ENCODE measurements at regions not wholly inside any gene's neighbourhood (a gene's known extent, or its start where the extent isn't known, plus 50 kb on each side); places are given as distances from the start of the nearest gene placed in this dataset.

DNA sequence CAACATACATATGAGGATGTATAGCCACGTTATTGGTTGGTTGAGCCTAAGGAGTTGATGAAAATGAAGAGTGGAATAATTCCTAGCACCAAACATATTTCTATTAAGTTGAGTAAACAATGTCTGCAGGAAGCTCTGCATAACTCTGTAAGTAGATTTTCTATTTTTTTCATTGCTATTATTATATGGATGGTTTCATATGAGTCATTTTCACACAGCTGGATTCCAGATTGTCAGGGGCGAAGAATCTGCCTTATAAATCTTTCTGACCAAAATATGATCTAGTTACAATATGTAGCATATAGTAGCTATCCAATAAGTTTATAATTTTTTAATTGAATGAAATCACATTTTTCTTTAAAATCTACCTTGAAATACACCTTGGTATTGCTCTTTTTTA, 468.0 kb upstream of the PKDCC start:
- DNase-seq (ENCODE audit: low read depth): no peak

GRCh38 chr2:41580806-41581205, 467.0 kb upstream of the PKDCC start:
- no peak for DNase-seq (ENCODE audit: low read depth)

- DNase-seq (ENCODE audit: low read depth): peak; percentile 3
Observed at GRCh38 chr2:41595240-41595639, 452.6 kb upstream of the PKDCC start.

- no peak for DNase-seq (ENCODE audit: low read depth)
Observed at GRCh38 chr2:41597680-41598079, 450.1 kb upstream of the PKDCC start.

GRCh38 chr2:41598161-41598894, 449.5 kb upstream of the PKDCC start:
- DNase-seq (ENCODE audit: low read depth): no peak

- no peak for DNase-seq (ENCODE audit: low read depth)
Observed at GRCh38 chr2:41600460-41600859, 447.4 kb upstream of the PKDCC start.

DNA sequence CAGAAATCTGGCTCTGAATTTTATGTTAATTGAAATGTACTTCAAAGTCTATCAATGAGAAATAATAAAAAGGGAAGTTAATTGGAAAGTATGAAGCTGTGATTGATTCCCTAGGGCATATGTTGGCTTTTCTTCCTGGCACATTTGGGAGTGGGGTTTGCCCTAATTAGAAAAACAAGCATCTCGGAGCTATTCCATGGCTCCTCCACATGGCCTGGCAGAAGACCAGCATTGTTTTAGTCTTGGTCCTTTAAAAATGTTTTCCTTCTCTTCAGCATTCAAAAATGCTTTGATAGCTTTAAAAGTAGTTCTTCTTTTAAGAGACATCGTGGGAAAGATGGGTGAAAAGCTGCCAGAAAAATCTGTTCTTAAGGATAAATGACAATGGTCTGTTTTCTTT, 445.5 kb upstream of the PKDCC start:
- DNase-seq (ENCODE audit: low read depth): no peak

- no peak for DNase-seq (ENCODE audit: low read depth)
Observed at GRCh38 chr2:41605311-41605710, 442.5 kb upstream of the PKDCC start.

DNA sequence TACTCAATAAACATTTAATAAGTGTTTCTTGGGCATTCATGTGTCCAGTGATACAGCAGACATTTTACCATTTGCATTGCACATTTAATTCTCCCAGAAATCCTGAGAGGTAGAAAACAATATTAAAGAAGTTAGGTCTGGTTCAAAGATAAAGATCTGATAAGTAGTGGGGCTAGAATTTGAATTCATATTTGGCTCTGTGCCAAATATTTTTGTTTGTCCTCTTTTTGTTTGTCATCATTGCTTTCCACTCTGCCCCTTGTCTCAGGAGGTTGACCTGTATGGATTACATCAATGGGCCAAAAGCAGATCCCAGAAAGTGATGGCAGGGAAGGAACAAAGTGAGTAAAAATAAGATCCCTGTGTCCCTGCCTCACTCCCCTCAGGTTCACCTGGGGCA, 441.9 kb upstream of the PKDCC start:
- no peak for DNase-seq (ENCODE audit: low read depth)

DNA sequence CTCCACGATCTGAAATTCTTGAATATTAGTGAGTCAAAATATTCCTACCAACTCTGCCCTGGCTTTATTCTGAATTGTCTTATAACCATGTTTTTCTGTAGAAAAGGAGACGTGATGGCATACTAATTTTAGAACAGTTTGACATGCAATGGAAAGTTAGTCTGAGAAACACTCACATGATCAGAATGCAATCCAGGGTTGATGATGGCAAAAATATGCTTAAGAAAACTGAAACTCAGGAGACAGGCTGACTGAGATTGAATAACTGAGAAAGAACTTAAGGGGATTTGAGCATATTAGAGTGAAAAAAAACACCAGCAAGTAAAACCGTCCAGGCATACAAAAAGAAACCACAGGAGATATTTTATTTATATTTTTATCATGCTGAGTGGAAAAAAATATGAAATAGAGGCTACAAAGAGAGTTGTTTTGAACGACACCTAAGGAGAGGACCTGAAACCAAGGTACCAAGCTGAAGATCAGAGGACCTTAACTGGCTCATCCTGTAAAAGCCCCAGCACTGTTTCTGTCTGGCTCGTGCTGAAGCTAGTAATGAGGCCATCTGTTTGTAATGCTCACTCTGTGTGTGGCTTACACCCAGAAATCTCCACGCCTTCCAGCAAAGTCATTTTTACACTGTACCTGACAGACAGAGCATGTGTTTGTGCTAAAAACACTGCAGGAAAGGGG, 437.2 kb upstream of the PKDCC start:
- no peak for DNase-seq (ENCODE audit: low read depth)

GRCh38 chr2:41618754-41619153, 429.1 kb upstream of the PKDCC start:
- DNase-seq (ENCODE audit: low read depth): no peak

GRCh38 chr2:41621095-41621494, 426.7 kb upstream of the PKDCC start:
- no peak for DNase-seq (ENCODE audit: low read depth)

DNA sequence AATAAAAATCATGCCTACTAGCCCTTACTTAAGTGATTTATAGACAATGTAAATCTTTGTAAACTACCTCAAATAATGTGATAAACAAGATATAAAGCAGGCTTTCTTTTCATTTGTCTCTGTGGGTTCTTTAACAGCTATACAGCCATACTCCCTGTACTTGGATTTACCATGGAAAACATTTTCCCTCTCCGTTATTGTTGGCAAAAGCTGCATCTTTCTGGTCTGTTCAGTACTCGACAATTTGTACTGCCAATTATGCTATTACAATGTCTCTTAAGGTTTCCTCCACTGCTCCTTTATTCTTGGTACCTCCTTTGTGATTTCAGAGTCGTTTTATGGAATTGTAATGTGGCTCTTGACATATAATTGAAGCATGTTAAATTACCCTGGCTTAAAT, 426.3 kb upstream of the PKDCC start:
- no peak for DNase-seq (ENCODE audit: low read depth)

GRCh38 chr2:41622301-41622700, 425.5 kb upstream of the PKDCC start:
- DNase-seq (ENCODE audit: low read depth): no peak

- DNase-seq (ENCODE audit: low read depth): no peak
Observed at GRCh38 chr2:41626936-41627335, 420.9 kb upstream of the PKDCC start.

DNA sequence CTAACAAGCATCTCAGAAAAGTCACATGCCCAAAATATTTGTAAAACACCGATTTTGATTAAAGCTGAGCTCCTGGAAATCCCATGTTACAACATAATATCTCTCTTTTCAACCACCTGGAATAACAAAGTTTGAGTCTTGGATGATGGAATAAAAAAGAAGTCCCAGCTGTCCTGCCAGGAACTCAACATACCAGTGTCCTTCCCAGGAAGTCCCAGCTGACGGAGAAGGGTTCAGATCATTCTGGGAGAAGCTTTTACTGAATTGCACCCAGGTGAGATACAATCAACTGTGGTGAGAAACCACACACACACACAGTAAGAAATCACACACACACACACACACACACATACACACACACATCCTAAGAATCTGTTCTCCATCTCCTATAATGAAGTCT, 413.1 kb upstream of the PKDCC start:
- DNase-seq (ENCODE audit: low read depth): no peak

DNA sequence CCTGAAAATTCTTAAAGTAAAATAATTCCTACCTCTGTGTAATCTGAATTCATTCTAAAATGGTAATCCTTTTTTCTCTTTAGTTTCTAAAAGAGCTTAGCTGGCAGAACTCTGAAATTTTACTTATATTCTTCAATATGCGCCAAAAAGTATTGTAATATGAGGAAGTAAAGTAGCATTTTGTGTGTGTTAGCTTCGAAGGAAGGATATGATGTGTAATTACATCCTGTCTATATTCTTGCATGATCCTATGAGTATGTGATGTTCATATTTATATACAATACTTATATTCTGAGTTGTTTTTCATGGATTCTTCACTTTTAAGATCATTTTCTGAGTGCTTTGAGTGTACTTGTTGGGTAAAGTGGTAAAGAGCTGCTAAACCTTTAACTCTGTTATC, 402.9 kb upstream of the PKDCC start:
- no peak for DNase-seq (ENCODE audit: low read depth)

DNA sequence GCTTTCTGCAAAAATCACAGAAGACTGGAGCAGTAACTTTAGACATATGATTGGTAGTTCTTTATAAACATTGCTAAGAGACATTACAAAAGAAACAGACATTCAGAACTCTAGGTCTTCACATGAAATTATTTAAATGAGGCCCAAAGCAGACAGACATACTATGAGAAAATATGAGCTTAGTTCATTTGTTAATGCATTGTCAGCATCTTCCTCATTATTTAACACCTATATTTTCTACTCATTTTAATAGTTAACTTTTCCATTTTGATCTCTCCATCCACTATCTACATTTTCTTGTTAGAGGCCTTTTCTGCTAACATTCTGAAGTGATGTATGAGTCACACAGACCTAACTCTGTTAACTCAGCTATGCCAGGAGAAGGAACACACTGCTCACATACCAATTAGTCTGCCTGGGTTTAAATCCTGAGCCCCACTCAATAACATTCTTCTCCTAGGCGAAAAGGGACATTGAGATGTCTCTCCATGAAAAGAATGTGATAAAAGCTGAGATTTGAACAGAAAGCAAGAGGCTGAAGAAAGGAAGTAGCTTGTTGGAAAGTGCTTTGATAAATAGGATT, 400.3 kb upstream of the PKDCC start:
- no peak for DNase-seq (ENCODE audit: low read depth)

- no peak for DNase-seq (ENCODE audit: low read depth)
Observed at GRCh38 chr2:41657226-41657625, 390.6 kb upstream of the PKDCC start.

- DNase-seq (ENCODE audit: low read depth): no peak
Observed at GRCh38 chr2:41659758-41660157, 388.1 kb upstream of the PKDCC start.

- DNase-seq (ENCODE audit: low read depth): no peak
Observed at GRCh38 chr2:41662461-41662860, 385.4 kb upstream of the PKDCC start.

DNA sequence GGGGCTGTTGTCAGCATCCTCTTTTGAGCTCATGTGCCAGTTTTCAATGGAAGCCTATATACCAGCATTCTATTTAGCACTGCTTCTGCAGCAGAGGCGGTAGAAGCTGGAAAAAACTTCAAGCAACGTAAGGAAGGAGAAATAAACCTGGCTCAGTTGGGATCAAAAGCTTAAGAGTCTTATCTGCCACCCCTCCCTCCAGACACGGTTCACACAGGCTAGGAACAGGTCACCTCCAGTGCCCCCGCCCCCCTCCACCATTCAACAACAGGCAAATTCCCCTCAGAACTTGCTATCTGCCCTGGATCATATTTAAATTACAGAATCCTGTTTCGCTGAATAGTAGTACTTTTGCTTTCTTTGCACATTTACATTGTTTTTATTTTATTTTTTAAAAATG, 384.8 kb upstream of the PKDCC start:
- DNase-seq (ENCODE audit: low read depth): no peak

- DNase-seq (ENCODE audit: low read depth): no peak
Observed at GRCh38 chr2:41668529-41668928, 379.3 kb upstream of the PKDCC start.
